Testis (tissue), 2 donors: ENCODE measurements at regions not wholly inside any gene's neighbourhood (a gene's known extent, or its start where the extent isn't known, plus 50 kb on each side); places are given as distances from the start of the nearest gene placed in this dataset.

Source experiments
- DNase-seq: peaks from one replicate; pipeline ENCODE4 v3.0.0-alpha.2; 2019
- H3K27ac ChIP-seq, 2 donors: fragments of 200-600 bp; sonication (generic); one replicate each; pipeline ENCODE4 v1.5.1; 2019
- H3K27me3 ChIP-seq: fragments of 200-600 bp; sonication (generic); one replicate; pipeline ENCODE4 v1.5.1; 2019
- H3K36me3 ChIP-seq: fragments of 200-600 bp; sonication (generic); one replicate; pipeline ENCODE4 v1.5.1; 2017; ENCODE audit warnings: low read depth; ENCODE audit errors: missing control alignments
- H3K4me1 ChIP-seq: fragments of 200-600 bp; sonication (generic); one replicate; pipeline ENCODE4 v1.5.1; 2019
- H3K4me3 ChIP-seq, 2 donors: fragments of 200-600 bp; sonication (generic); one replicate each; pipeline ENCODE4 v1.5.1; 2017 to 2019
- H3K9me3 ChIP-seq: fragments of 200-600 bp; sonication (generic); one replicate; pipeline ENCODE4 v1.5.1; 2017
- CTCF ChIP-seq, 3 experiments: fragments of 450-650 bp in 2 of 3; fragments of 200-600 bp in 1 of 3; sonication (generic) in 1 of 3; IDR thresholded peaks; one replicate each; pipeline ENCODE4 v1.5.1; 2016 to 2019; ENCODE audit warnings: antibody characterized with exemption in 3 of 3, mild to moderate bottlenecking in 2 of 3, moderate library complexity in 1 of 3
- POLR2A ChIP-seq: fragments of 450-650 bp; IDR thresholded peaks from one replicate; pipeline ENCODE4 v1.6.1; 2017; ENCODE audit warnings: antibody characterized with exemption, mild to moderate bottlenecking, moderate library complexity
- WGBS, 2 donors: methylation state at CpG; one replicate each; pipeline ENCODE4 v1.1.5; 2018; 5-methylcytosine and 5-hydroxymethylcytosine counted together
- intact Hi-C: fragments of 100-400 bp; cut with DNase I; formaldehyde crosslinking; loops from one replicate; pipeline ENCODE4 v1.15.1; 2023; ENCODE audit warnings: low total_unique reads
- small RNA-seq, 2 donors: library from RNA; depleted of rRNA; stranded (forward); fragments of <200 nt; gene quantifications; one replicate each; pipeline ENCODE3, GENCODE V24; 2016

- Histone ChIP-seq H3K4me3 (no peak overlapping the region), H3K4me1 (peaks cover 4% of the 10 kb centered on the region), H3K27ac (no peak overlapping the region), H3K9me3 (no peaks in the 10 kb centered on the region), H3K27me3 (no peaks in the 10 kb centered on the region), H3K36me3 (no peaks in the 10 kb centered on the region)
- no peak for TF ChIP-seq CTCF (IDR thresholded peaks at IDR 0.05)
- TF ChIP-seq POLR2A: no peak
- 55 to 64% methylated on average over 2 of the region's 2 CpGs for WGBS, 2 donors
- intact Hi-C loops: no loop called here
- DNase-seq: no peak
These were observed 82.4 kb upstream of the DACH1 start for GRCh38 chr13:71949441-71949840.

GRCh38 chr13:71939186-71939585 lies 72.2 kb upstream of the DACH1 start:
- DNase-seq: no peak
- intact Hi-C loops: no loop called here
- Histone ChIP-seq H3K9me3 (no peaks in the 10 kb centered on the region), H3K36me3 (no peaks in the 10 kb centered on the region), H3K27ac (no peak overlapping the region), H3K4me1 (no peaks in the 10 kb centered on the region), H3K4me3 (no peak overlapping the region), H3K27me3 (no peaks in the 10 kb centered on the region)
- 69 to 76% methylated on average over 4 of the region's 4 CpGs for WGBS, 2 donors
- TF ChIP-seq POLR2A (no peak), CTCF (IDR thresholded peaks at IDR 0.05) (no peak)

- no peaks in the 10 kb centered on the region for H3K4me1 ChIP-seq
- no peak overlapping the region for H3K4me3 ChIP-seq
- H3K27ac ChIP-seq: no peak overlapping the region
- H3K36me3 ChIP-seq: no peaks in the 10 kb centered on the region
- DNase-seq: no peak
- WGBS, 2 donors: 90% methylated on average over 4 of the region's 4 CpGs
- no peaks in the 10 kb centered on the region for H3K9me3 ChIP-seq
- intact Hi-C loops: no loop called here
- TF ChIP-seq POLR2A: no peak
- H3K27me3 ChIP-seq: no peaks in the 10 kb centered on the region
These were observed 68.3 kb upstream of the DACH1 start for GRCh38 chr13:71935166-71935840.

GRCh38 chr13:71924931-71925330 lies 57.9 kb upstream of the DACH1 start:
- Histone ChIP-seq H3K27ac (no peak overlapping the region), H3K9me3 (no peaks in the 10 kb centered on the region), H3K27me3 (no peaks in the 10 kb centered on the region), H3K4me3 (no peak overlapping the region), H3K36me3 (no peaks in the 10 kb centered on the region), H3K4me1 (no peaks in the 10 kb centered on the region)
- no peak for TF ChIP-seq POLR2A
- WGBS, 2 donors: 68 to 94% methylated on average over 2 of the region's 2 CpGs
- intact Hi-C loops: no loop called here
- DNase-seq: no peak

- no peak overlapping the region for H3K4me3 ChIP-seq
- no peak overlapping the region for H3K27ac ChIP-seq
- H3K27me3 ChIP-seq: no peaks in the 10 kb centered on the region
- H3K4me1 ChIP-seq: no peaks in the 10 kb centered on the region
- no peaks in the 10 kb centered on the region for H3K9me3 ChIP-seq
- no peaks in the 10 kb centered on the region for H3K36me3 ChIP-seq
- no peak for DNase-seq
- TF ChIP-seq CTCF (IDR thresholded peaks at IDR 0.05) (no peak), POLR2A (no peak)
- intact Hi-C loops: no loop called here
- 70 to 96% methylated on average over 1 of the region's 1 CpG for WGBS, 2 donors
These were observed 55.2 kb upstream of the DACH1 start for GRCh38 chr13:71922194-71922593.

Small RNA genes in the stretch of these regions (small RNA-seq; reads per million reads assigned to genes)
- gene RF00263 (0 reads per million in 2 donors), gene RF00411 (0 reads per million in 2 donors), gene RF00440 (0 reads per million in 2 donors), gene RF02271 (0 reads per million in 2 donors), gene RPL18AP17 (0 reads per million in 2 donors)
